H9 (cell line): ENCODE measurements at regions not wholly inside any gene's neighbourhood (a gene's known extent, or its start where the extent isn't known, plus 50 kb on each side); places are given as distances from the start of the nearest gene placed in this dataset.

Experiments
- DNase-seq: peaks from one replicate; pipeline ENCODE4 v3.0.0-alpha.2; 2017
- H2AFZ ChIP-seq: one replicate; pipeline ENCODE4 v1.6.1; 2013; ENCODE audit warnings: mild to moderate bottlenecking, low read length, control low read depth, moderate library complexity
- H2AK5ac ChIP-seq: 2 replicates; pipeline ENCODE4 v1.6.1; 2013; ENCODE audit warnings: low read length, control low read depth, mixed read lengths; ENCODE audit not compliant: insufficient read length
- H2BK120ac ChIP-seq: one replicate; pipeline ENCODE4 v1.6.1; 2013; ENCODE audit warnings: low read depth, mild to moderate bottlenecking, low read length, control low read depth, inconsistent platforms; ENCODE audit not compliant: poor library complexity, severe bottlenecking
- H2BK12ac ChIP-seq: 2 replicates; pipeline ENCODE4 v1.6.1; 2013; ENCODE audit warnings: low read length, control low read depth, mixed read lengths, low read depth; ENCODE audit not compliant: insufficient read length
- H2BK15ac ChIP-seq: 2 replicates; pipeline ENCODE4 v1.6.1; 2013; ENCODE audit warnings: low read depth, low read length, control low read depth
- H2BK20ac ChIP-seq: one replicate; pipeline ENCODE4 v1.6.1; 2013; ENCODE audit warnings: low read depth, mild to moderate bottlenecking, low read length, control low read depth, inconsistent platforms; ENCODE audit not compliant: poor library complexity, severe bottlenecking
- H2BK5ac ChIP-seq: 2 replicates; pipeline ENCODE4 v1.6.1; 2013; ENCODE audit warnings: low read length, control low read depth, mixed read lengths; ENCODE audit not compliant: insufficient read length
- H3K14ac ChIP-seq: 2 replicates; pipeline ENCODE4 v1.6.1; 2013; ENCODE audit warnings: low read length, control low read depth; ENCODE audit not compliant: insufficient read depth
- H3K18ac ChIP-seq: 2 replicates; pipeline ENCODE4 v1.6.1; 2013; ENCODE audit warnings: low read depth, mild to moderate bottlenecking, mixed read lengths, low read length, control low read depth; ENCODE audit not compliant: insufficient read length
- H3K23ac ChIP-seq: 2 replicates; pipeline ENCODE4 v1.6.1; 2013; ENCODE audit warnings: low read length, control low read depth, mixed read lengths, low read depth; ENCODE audit not compliant: insufficient read length
- H3K23me2 ChIP-seq: 2 replicates; pipeline ENCODE4 v1.6.1; 2013; ENCODE audit warnings: low read depth, mild to moderate bottlenecking, mixed read lengths, low read length, control low read depth; ENCODE audit not compliant: insufficient read length, poor library complexity, severe bottlenecking
- H3K27ac ChIP-seq: 2 replicates; pipeline ENCODE4 v1.5.1; 2013; ENCODE audit warnings: low read length, control low read depth, mixed read lengths, low read depth; ENCODE audit not compliant: insufficient read length
- H3K27me3 ChIP-seq: 2 replicates; pipeline ENCODE4 v1.6.1; 2013; ENCODE audit warnings: low read length, control low read depth, inconsistent platforms; ENCODE audit not compliant: insufficient read depth
- H3K4ac ChIP-seq: 2 replicates; pipeline ENCODE4 v1.6.1; 2013; ENCODE audit warnings: low read depth, mild to moderate bottlenecking, control low read depth, inconsistent platforms, low read length, moderate library complexity
- H3K4me1 ChIP-seq: 2 replicates; pipeline ENCODE4 v1.6.1; 2013; ENCODE audit warnings: low read length, control low read depth, inconsistent platforms; ENCODE audit not compliant: insufficient read depth
- H3K4me2 ChIP-seq: 2 replicates; pipeline ENCODE4 v1.6.1; 2013; ENCODE audit warnings: low read length, control low read depth, mixed read lengths; ENCODE audit not compliant: insufficient read length, insufficient read depth
- H3K56ac ChIP-seq: 2 replicates; pipeline ENCODE4 v1.6.1; 2013; ENCODE audit warnings: low read depth, mild to moderate bottlenecking, mixed read lengths, low read length, control low read depth; ENCODE audit not compliant: insufficient read length
- H3K79me1 ChIP-seq: 2 replicates; pipeline ENCODE4 v1.6.1; 2013; ENCODE audit warnings: low read depth, mild to moderate bottlenecking, moderate library complexity, low read length, control low read depth, inconsistent platforms; ENCODE audit not compliant: insufficient read depth, poor library complexity, severe bottlenecking
- H3K79me2 ChIP-seq: 2 replicates; pipeline ENCODE4 v1.6.1; 2013; ENCODE audit warnings: low read length, control low read depth, inconsistent platforms; ENCODE audit not compliant: insufficient read depth
- H3K9ac ChIP-seq: 2 replicates; pipeline ENCODE4 v1.6.1; 2013; ENCODE audit warnings: low read length, control low read depth, mixed read lengths; ENCODE audit not compliant: insufficient read length; ENCODE audit errors: extremely low read depth
- H3K9me3 ChIP-seq: one replicate; pipeline ENCODE4 v1.6.1; 2013; ENCODE audit warnings: low read depth, low read length, inconsistent platforms; ENCODE audit not compliant: control insufficient read depth
- H3T11ph ChIP-seq: one replicate; pipeline ENCODE4 v1.6.1; 2013; ENCODE audit warnings: mild to moderate bottlenecking, low read length, control low read depth, inconsistent platforms
- H4K20me1 ChIP-seq: one replicate; pipeline ENCODE4 v1.6.1; 2013; ENCODE audit not compliant: control insufficient read depth, insufficient read length, insufficient read depth
- H4K5ac ChIP-seq: 2 replicates; pipeline ENCODE4 v1.6.1; 2013; ENCODE audit warnings: low read depth, mild to moderate bottlenecking, mixed read lengths, low read length, control low read depth; ENCODE audit not compliant: insufficient read length
- H4K8ac ChIP-seq: replicated peaks from 2 replicates; pipeline ENCODE4 v1.6.1; 2013; ENCODE audit warnings: low read length, control low read depth, mixed read lengths, low read depth; ENCODE audit not compliant: insufficient read length
- H4K91ac ChIP-seq: 2 replicates; pipeline ENCODE4 v1.6.1; 2013; ENCODE audit warnings: low read depth, mild to moderate bottlenecking, moderate library complexity, mixed read lengths, low read length, control low read depth; ENCODE audit not compliant: insufficient read length
- H3K27ac Mint-ChIP-seq, 3 experiments: 2 replicates in 2 of 3; 3 replicates in 1 of 3; pipeline ENCODE4 v1.8.0; 2020 to 2021; ENCODE audit warnings: mixed read lengths in 3 of 3, mild to moderate bottlenecking in 1 of 3, moderate library complexity in 1 of 3
- H3K27me3 Mint-ChIP-seq: 2 replicates; pipeline ENCODE4 v1.8.0; 2021; ENCODE audit warnings: low read depth, mild to moderate bottlenecking, moderate library complexity, mixed read lengths
- H3K36me3 Mint-ChIP-seq, 3 experiments: 2 replicates in 2 of 3; 3 replicates in 1 of 3; pipeline ENCODE4 v1.8.0; 2020 to 2021; ENCODE audit warnings: low read depth in 3 of 3, mixed read lengths in 3 of 3; ENCODE audit not compliant: insufficient read depth in 1 of 3
- H3K4me1 Mint-ChIP-seq, 2 experiments: 2 replicates each; pipeline ENCODE4 v1.8.0; 2020; ENCODE audit warnings: mixed read lengths in 2 of 2
- H3K4me3 Mint-ChIP-seq, 2 experiments: 2 replicates in 1 of 2; 3 replicates in 1 of 2; pipeline ENCODE4 v1.8.0; 2020 to 2021; ENCODE audit warnings: mild to moderate bottlenecking in 2 of 2, mixed read lengths in 2 of 2, moderate library complexity in 1 of 2
- H3K9me3 Mint-ChIP-seq, 2 experiments: 2 replicates in 1 of 2; 3 replicates in 1 of 2; pipeline ENCODE4 v1.8.0; 2020; ENCODE audit warnings: mild to moderate bottlenecking in 2 of 2, mixed read lengths in 2 of 2, moderate library complexity in 1 of 2
- CTCF ChIP-seq: fragments of 200-600 bp; sonication (generic); conservative IDR thresholded peaks from 3 replicates; pipeline ENCODE4 v1.8.0; 2021; ENCODE audit warnings: antibody characterized with exemption, mild to moderate bottlenecking
- WGBS: extraction: QIAGEN DNeasy Blood & Tissue Kit; methylation state at CpG from one replicate; pipeline ENCODE4 v1.1.7; 2013; ENCODE audit warnings: missing lambda C conversion rate, low lambda C conversion rate, mixed read lengths; ENCODE audit not compliant: insufficient read length; ENCODE audit errors: extremely low coverage; 5-methylcytosine and 5-hydroxymethylcytosine counted together

- H2BK12ac ChIP-seq = no peak overlapping the region
- H4K8ac ChIP-seq = no peak overlapping the region
- WGBS = no CpG with 5 or more reads among the region's 3 CpGs
- H3K27me3 ChIP-seq = no peaks in the 10 kb centered on the region
- no peak overlapping the region for H2BK120ac ChIP-seq
- no peak overlapping the region for H3K27ac Mint-ChIP-seq
- no peaks in the 10 kb centered on the region for H3K9me3 ChIP-seq
- no peak overlapping the region for H3K4me3 Mint-ChIP-seq
- H3K36me3 Mint-ChIP-seq = no peaks in the 10 kb centered on the region
- H4K91ac ChIP-seq = no peak overlapping the region
- H3K56ac ChIP-seq = no peak overlapping the region
- H2BK15ac ChIP-seq = no peak overlapping the region
- no peak overlapping the region for H4K5ac ChIP-seq
- H3K4me1 ChIP-seq = no peaks in the 10 kb centered on the region
- peaks cover 7% of the 10 kb centered on the region for H3K27me3 Mint-ChIP-seq
- H2BK5ac ChIP-seq = no peak overlapping the region
- no peaks in the 10 kb centered on the region for H3K79me2 ChIP-seq
- H3K9ac ChIP-seq = no peak overlapping the region
- no peak overlapping the region for H3K27ac ChIP-seq
- no peaks in the 10 kb centered on the region for H3K23me2 ChIP-seq
- no peak overlapping the region for H2AK5ac ChIP-seq
- no peaks in the 10 kb centered on the region for H4K20me1 ChIP-seq
- H3T11ph ChIP-seq = no peak overlapping the region
- H2AFZ ChIP-seq = no peak overlapping the region
- no peak for TF ChIP-seq CTCF
- H3K4ac ChIP-seq = no peak overlapping the region
- no peak overlapping the region for H3K4me2 ChIP-seq
- H3K4me1 Mint-ChIP-seq = peaks cover 11 to 15% of the 10 kb centered on the region in 2 experiments
- no peak overlapping the region for H3K14ac ChIP-seq
- no peak overlapping the region for H2BK20ac ChIP-seq
- no peaks in the 10 kb centered on the region for H3K79me1 ChIP-seq
- peak; percentile 18 for DNase-seq
- H3K9me3 Mint-ChIP-seq = no peaks in the 10 kb centered on the region; a peak in 1 of 5 replicates
- H3K18ac ChIP-seq = no peak overlapping the region
- no peak overlapping the region for H3K23ac ChIP-seq
These were observed 79.7 kb upstream of the SYNDIG1 start for GRCh38 chr20:24389686-24390085.
